HG03439 (cell line): ENCODE measurements at regions not wholly inside any gene's neighbourhood (a gene's known extent, or its start where the extent isn't known, plus 50 kb on each side); places are given as distances from the start of the nearest gene placed in this dataset.

Experiments used
- ATAC-seq: cut with Tn5 transposase; IDR thresholded peaks from one replicate; pipeline ENCODE4 v1.9.1; 2021; ENCODE audit warnings: mild to moderate bottlenecking, moderate library complexity; ENCODE audit not compliant: unreplicated experiment

DNA sequence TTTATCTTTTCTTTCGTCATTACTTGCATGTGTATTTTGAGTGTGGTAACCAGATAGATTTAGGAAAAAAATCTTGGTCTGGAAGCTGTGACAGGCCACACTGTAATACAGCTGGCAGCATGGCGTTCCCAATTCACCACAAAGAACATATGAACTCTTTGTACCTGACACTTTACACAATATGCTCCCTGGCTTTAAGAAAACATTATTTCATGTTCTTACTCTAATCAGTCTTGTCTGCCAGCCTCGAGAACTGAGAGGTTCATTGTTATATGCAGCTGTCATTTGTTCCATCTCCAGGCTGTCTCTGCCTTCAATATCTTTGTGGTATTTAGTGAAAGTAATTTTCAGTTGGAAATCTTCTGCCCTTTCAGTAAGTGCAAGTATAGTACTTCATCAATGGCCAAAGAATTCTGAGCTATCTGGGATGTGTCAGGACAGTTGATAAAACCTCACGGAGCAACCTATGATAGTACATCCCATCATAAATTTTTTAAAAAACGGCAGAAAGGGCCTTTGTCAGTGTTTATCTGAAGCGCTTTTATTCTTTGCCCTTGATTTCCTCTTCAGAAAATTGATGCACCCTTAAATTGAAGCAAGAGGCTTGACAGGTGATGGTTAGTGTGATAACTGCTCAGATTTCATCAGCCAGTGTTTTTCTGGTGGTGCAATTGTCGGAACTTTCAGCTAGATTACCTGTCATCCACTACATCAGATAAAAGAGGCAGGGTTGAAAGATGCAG is 146.3 kb upstream of the SP8 start:
- no peak for ATAC-seq

DNA sequence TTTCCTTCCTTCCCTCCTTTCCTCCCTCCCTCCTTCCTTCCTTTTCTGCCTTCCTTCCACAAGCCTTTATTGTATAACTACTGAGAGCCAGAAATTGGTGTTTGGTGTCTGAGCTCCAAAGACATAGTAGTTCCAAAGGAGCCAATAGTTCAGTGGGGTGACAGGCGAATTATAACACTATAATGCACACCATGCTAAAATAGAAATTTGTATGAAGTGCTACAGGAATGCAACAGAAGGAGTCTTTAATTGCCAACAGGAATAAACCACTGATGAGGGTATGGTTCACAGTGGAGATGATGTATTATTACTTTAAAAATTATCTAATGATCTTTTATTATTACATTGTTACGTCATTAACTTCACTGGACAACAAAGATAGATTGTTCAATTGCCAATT is 158.8 kb upstream of the SP8 start:
- ATAC-seq = no peak

DNA sequence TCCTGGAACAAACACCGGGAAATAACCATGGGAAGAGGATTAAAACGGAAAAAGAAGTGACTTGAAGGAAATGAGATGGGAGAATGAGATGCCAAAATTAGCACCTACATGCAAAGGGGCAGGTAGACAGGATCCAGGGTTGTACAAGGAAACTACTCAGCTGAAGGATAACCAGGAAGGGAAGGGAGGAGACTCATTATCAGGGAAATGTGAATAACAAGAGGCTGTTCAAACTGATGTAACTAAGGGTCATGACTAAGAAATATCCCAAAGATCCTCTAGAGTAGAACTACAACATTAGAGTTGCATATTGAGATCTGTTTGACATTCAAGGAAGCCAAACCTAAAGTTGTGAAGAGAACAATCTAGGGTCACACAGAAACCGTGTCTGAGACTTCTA is 166.2 kb upstream of the SP8 start:
- no peak for ATAC-seq

DNA sequence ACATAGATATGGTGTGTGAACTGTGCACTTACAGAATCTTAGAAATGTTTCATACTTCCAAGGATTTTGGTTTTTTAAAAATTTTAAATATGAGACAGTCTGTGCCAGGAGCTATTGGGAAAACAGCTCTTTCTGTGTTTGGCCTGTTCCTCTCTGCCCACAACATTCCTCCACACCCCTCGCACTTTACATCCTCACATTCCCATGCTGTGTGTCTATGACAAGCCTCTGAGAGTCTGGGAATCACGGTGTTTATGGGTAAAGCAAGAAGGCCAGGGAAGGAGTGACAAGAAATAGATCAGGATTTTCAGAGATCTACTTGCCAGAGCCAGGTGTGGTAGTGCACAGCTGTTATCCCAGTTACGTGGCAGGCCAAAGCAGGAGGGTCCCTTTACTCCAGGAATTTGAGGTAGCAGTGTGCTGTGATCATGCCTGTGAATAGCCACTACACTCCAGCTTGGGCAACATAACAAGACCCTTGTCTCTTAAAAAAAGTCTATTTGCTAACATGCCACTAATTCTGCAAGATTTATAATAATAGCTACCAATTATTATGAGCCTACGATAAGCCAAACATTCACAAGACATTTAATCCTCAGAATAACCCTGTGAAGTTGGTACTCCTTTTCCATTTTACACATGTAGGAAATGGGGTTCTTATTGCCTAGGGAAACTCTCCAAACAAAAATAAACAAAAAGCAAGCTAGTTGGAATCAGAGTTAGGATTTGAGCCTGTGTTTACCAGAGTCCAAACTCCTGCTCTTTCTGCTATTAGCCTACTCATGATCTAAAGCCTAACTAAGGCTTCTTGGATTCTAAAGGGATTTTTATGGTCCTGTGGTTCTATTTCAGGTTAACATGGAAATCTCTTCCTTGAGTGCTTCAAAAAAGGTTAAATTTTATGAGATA is 168.3 kb upstream of the SP8 start:
- no peak for ATAC-seq

DNA sequence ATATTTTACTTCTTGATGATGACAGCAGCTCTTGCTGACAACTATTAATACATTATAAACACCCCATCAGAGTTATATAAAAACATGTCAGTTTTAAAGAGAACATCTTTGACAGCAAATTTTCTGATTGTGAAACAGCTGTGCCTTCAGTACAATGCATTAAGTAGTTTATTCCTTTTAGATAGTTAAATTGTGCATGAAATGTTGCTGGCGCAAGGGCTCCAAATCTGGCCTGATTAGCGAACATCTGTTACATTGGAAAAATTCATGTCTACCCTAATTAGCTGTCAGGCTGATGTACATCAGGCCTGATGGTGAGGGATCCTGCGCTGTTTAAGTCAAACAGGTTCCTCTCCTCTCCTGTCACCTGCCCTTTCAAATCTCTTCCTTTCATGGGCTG is 171.9 kb upstream of the SP8 start:
- ATAC-seq = no peak

DNA sequence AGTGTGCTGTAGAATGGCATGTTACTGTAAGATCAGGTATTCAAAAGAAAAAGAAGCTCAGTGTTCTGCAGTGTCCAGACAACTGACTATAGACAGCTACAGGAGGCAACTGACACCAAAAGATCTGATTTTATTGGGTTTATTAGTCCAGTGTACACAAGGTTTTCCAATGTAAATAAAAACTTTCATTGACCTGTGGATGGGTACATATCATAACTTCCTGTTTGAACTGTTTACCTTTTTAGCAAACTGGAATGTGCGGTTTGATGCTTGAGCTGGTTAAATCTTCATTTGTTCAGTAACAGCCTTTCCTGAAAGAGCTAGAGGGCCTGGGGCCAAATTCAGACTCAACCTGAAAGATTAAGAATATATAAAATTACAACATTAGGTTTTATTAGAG is 172.6 kb upstream of the SP8 start:
- no peak for ATAC-seq

DNA sequence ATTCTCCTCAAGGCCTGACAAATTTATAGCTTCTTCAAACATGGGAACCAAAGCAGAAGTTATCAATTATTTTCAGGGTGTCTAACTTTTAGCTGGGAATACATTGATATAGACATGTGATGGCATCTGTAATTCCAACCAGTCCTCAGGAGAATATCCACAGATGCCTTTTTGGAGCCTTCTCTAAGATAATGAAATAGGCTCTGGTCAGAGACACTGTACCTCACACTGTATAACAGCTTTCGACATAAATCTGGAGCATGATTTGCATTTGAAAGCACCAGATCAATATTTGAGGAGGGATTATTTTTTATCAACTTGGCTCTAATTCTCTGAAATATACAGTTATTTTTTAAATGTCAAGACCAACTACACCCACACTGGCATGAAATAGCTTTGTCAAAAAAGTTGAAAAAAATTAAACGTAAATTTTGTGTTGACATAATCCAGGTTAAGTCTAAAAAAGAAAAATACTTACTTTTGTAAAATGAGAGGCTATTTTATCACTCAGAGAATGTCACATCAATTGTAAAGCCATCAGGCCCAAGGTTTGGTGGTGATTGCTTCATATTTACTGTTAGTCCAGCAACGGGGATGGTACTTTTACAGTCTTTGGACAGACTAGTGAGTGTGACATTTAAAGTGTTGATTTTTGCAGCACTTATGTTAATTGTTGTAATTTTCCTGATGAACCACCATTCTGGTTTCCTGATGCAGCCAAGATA is 177.0 kb upstream of the SP8 start:
- ATAC-seq = no peak

DNA sequence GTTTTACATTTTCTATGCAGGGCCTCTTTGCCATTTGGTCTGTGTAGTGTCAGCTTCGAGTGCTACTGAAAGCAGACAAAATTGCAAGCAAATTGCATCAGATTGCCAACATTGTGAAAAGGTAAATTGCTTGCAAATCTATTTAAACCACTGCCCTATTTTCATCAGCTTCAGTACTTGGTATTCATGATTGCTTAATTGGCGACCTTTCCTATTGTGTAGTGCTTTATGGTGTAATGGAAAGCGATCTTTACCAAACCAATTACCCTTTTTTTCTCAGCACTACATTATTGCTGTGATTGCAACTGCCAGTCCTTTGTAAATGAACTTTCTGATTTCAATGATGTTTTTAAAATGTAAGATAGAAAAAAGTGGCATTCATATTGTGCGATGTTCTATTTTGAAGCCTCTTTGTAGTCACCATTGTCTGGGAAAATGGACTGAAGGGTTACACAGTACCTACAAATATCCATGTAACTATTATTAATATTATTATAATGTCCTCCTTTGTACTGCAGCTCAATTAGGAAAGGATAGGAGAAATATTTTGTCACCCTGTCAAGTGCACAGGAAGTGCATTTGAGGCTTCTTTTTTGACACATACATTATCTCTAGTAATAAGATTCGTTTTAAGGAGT is 177.7 kb upstream of the SP8 start:
- ATAC-seq = no peak

DNA sequence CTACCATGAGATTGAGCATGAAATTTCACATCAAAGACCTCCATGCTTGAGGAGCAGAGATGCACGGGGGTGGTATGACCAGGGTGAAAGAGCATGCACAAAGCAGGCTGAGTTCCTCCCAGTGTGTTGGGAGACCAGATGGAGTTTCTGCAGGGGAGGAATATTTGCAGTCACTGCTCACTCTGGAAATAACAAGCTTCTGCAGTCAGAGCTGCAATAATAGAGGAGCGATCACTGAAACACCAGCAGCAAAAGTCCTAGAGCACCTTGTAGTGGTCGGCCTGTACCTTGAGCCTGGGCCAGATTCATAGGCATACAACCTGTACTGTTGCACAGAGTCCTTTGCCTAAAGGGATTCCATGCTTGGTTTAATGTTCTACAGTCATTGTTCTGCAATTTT is 184.5 kb upstream of the SP8 start:
- ATAC-seq = no peak

DNA sequence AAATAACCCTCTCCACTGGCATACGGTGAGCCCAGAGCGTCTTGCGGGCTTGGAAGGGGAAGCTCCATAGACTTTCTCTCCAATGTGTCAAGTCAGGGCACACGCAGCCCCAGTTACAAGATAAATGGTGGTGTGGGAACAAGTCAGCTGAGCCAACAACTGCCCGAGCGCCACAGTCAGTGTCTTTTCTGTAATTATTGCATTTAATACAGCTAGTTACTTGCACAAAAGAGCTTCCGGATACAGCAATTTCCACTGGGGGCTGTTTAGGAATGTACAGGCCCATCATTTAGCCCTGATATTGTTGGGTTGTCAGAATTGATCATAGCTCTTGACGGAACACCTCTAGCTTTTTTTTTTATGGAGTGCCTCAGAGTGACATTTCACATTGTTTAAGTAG is 193.5 kb upstream of the SP8 start:
- no peak for ATAC-seq

DNA sequence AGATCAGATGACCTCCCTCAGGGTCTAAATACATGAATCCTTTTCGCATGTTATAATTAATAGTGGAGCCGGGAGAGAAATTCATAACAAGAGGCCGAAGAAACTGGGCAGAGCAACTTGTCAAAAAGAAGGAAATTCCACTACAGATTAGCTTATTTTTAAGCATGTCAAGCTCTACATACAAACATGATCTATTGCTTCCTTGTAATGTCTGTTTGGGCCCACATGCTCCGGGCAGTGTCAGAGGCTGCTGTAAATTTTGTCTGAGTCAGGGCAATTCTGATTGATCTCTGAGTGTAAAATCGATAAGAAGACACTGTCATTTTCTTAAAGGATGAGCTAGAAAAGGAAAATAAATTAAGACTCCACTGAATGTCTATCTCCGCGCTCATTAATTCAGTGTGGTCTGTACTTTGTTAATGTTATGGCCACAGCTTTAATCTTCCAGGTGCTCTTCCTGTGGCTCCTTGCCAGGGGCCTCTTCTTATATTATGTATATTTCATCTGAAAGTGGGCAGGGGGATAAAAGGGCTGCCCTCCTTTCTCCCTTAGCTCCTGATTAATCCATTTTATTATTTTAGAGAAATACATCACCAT is 194.1 kb upstream of the SP8 start:
- ATAC-seq = no peak

DNA sequence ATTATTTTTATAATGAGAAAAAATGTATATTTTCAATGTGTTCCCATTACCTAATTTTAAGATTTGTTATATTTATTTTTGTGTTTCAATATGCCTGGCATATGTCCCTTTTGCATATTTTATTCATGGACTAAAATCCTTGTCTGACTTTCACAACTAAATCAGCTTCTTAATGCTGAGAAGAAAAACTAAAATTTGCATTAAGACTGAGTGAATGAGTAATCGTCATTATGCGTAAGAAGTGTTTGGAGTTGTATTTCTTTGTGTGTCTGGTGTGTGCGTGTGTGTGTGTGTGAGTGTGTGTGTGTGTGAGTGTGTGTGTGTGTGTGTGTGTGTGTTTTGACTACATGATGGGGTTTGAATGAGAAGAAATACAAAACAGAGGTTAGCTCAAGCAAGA is 201.7 kb upstream of the SP8 start:
- no peak for ATAC-seq

DNA sequence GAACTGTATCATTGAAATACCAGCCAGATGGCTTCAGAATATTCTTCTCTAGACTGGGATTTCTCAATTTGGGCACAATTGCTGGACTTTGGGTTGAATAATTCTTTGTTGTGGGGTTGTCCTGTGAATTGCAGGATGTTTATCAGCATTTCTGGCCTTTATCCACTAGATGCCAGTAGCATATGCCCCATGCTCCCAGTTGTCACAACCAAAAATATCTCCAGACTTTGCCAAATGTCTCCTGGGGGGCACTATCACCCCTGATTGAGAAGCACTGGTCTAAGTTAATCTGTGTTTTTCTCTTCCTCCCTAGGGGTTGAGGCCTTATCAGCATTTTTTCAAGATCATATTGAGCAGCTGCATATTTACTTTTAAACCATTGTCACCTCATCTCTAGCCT is 204.9 kb upstream of the SP8 start:
- ATAC-seq = no peak

DNA sequence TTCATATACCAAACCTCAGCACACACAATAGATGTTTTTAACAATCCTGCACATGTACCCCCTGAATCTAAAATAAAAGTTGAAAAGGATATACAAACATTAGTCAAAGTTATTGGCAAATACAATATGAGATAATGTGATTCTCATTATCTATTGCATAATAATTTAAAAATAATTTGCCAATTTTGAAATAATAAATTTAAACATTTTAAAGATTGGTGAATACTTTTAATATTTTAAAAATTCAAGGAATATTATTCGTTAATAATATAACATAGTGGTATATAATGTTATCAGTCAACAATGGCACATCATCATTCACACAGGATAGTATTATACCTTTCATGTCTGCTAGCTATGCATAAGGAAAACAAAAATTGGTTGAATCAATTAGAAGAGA is 207.0 kb upstream of the SP8 start:
- no peak for ATAC-seq

DNA sequence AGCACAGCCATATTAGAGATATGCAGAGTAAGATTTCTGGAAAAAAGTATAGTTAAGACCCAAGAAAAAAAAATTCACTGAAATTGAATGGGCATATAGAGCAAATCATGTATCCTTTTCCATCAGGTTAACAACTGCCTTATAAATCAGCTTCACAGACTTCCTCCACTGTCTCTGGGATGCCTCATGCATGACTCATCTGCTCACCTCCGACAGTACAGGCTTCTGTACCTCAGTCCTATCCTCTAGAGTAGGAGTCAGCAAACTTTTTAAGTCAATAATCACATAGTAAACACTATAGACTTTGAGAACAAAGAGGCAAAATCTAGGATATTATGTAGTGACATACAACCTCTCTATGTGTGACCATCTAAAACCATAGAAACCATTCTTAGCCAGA is 211.6 kb upstream of the SP8 start:
- no peak for ATAC-seq

DNA sequence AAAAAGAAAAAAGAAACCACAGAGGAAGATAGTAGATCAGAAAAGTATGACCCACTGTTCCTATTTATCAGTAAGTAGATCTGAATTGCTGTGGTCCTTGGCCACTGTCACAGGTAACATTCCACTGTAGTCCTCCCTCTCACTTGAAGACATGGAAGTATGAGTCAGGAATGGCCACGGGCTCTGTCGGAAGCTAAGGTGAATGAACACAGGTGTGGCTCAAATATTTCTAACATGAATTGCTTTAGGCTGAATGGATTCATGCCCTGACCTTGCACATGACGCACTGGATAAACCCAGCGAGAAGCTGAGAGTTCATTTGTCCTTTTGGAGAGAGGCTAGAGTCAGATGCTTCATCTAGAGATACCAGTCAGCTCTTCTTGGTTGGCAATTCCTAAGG is 224.5 kb upstream of the SP8 start:
- ATAC-seq = no peak

DNA sequence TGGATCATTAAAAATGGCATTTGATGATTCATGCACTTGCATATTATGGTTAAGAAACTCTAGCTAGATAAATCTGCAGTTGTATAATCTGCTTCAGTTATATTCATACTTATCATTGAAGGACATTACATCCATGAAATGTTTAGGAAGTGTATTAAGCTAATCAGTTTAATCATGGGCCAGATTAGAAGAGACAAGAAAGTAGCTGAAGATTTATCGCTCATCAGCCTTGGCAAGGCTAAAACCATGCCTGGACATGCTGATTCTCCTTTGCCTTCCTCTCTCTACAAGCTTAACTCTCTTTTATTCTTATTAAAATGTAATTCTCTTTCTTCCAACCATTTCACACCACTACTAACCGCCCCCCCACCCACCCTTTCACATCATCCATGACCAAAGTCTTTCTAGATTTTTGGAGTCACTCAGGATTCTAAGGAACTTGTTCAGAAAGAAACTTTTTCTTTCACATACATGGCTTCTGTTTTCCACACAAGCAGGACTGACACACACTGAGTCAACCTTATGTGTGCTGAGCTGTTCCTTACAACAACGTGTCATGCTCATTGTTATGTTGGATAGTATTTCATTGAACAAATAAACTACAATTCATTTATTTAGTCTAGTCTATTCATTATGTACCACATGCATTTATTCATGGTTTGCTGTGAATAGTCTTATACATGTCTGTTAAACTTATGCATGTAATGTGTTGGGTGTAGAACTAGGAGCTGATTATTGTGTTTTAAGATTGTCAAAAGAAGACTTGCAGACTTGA is 227.3 kb upstream of the SP8 start:
- no peak for ATAC-seq

DNA sequence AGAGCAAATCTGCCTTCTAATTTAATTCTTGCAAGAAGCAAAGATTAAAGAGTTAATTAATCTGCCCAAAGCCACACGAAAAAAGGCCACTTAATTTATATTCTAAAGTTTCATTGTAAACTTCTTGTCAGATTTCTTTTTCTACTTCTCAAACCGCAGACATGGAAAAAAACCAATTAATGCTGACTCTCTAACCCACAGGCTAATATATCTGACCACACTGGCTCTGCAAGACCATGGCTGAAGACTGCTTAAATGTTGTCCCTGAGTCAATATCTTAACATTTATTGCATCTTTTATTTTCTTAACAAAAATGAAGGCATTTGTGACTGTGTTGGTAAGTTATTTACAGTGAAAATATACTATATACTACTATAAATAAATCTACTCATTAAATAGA is 234.0 kb upstream of the SP8 start:
- ATAC-seq = no peak

DNA sequence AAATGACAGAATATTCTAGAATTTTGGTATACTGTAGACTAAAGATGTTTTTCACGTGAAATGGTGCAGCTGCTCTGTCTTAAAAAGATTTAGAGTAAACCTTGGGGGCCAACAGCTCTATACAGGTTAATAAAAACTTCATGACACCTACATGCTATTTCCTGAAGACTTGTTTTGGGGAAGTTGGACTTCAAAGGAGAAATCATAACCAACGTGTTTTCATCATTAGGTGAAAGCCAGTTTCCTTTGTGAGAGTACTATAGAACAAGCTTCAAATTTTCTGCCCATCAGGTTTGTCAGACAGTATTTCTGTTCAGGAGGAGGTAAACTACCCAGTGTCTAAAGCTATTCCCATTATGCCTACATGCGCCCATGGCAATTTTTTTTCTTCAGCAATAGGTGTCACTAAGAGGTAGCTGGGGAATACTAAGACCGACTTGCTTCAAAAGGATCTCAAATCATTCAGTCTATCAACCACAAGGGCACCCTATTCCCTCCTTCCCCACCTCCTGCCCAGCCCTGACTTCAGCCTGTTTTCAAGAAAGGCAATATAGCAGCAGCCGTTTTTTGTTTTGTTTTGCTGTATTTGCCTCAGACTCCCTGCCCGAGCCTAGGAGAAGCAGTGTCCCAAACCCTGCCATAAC is 237.3 kb upstream of the SP8 start:
- no peak for ATAC-seq

DNA sequence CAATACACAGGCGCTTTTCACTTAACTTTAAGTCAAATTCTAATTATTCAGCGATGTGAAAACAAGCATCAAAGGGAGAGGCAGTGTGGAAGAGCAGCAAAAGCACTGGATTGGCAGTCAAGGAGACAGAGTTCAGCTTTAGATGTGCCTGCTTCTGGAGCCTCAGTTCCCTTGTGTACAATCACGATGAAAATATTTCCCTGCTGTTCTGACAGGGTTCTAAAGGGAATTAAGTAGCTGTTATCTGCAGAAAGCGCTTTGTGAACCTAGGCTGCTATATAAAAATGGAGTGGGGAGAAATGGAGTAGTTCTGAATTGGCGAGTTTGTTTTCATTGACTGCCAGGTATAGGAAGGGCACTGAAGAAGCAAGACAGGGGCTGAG is 237.8 kb upstream of the SP8 start:
- no peak for ATAC-seq
